Endodermal cell (in vitro differentiated cells): ENCODE measurements at regions not wholly inside any gene's neighbourhood (a gene's known extent, or its start where the extent isn't known, plus 50 kb on each side); places are given as distances from the start of the nearest gene placed in this dataset.

Experiments
- DNase-seq: peaks from one replicate; pipeline ENCODE4 v3.0.0-alpha.2; 2017
- H3K27ac ChIP-seq: 2 replicates; pipeline ENCODE4 v1.5.1; 2013; ENCODE audit warnings: mild to moderate bottlenecking, low read depth, low read length, moderate library complexity
- H3K27me3 ChIP-seq: 2 replicates; pipeline ENCODE4 v1.6.1; 2013; ENCODE audit warnings: mild to moderate bottlenecking, low read length, moderate library complexity; ENCODE audit not compliant: insufficient read depth, control insufficient read depth, poor library complexity, severe bottlenecking
- H3K36me3 ChIP-seq: 2 replicates; pipeline ENCODE4 v1.7.0; 2013; ENCODE audit warnings: mild to moderate bottlenecking, low read length, moderate library complexity; ENCODE audit not compliant: control insufficient read depth, insufficient read depth
- H3K4me1 ChIP-seq: one replicate; pipeline ENCODE4 v1.7.0; 2013; ENCODE audit warnings: low read length; ENCODE audit not compliant: control insufficient read depth, insufficient read depth
- H3K4me3 ChIP-seq: 2 replicates; pipeline ENCODE4 v1.5.1; 2013; ENCODE audit warnings: mild to moderate bottlenecking, low read length, moderate library complexity
- H3K9ac ChIP-seq: 2 replicates; pipeline ENCODE4 v1.6.1; 2013; ENCODE audit warnings: mild to moderate bottlenecking, low read length, moderate library complexity; ENCODE audit not compliant: poor library complexity, severe bottlenecking; ENCODE audit errors: extremely low read depth
- H3K9me3 ChIP-seq: 2 replicates; pipeline ENCODE4 v1.6.1; 2013; ENCODE audit warnings: mild to moderate bottlenecking, low read length, moderate library complexity; ENCODE audit not compliant: control insufficient read depth
- H3K27ac Mint-ChIP-seq: 2 replicates; pipeline ENCODE4 v1.8.0; 2020; ENCODE audit warnings: mixed read lengths
- H3K27me3 Mint-ChIP-seq: 2 replicates; pipeline ENCODE4 v1.8.0; 2021; ENCODE audit warnings: mild to moderate bottlenecking, mixed read lengths; ENCODE audit not compliant: insufficient read depth
- H3K36me3 Mint-ChIP-seq: 2 replicates; pipeline ENCODE4 v1.8.0; 2020; ENCODE audit warnings: low read depth, mixed read lengths
- H3K4me1 Mint-ChIP-seq: 2 replicates; pipeline ENCODE4 v1.8.0; 2020; ENCODE audit warnings: mixed read lengths
- H3K4me3 Mint-ChIP-seq: 2 replicates; pipeline ENCODE4 v1.8.0; 2020; ENCODE audit warnings: mild to moderate bottlenecking, moderate library complexity, mixed read lengths
- H3K9me3 Mint-ChIP-seq: 2 replicates; pipeline ENCODE4 v1.8.0; 2020; ENCODE audit warnings: mild to moderate bottlenecking, mixed read lengths
- WGBS, 2 experiments: methylation state at CpG; one replicate each; pipeline versions ENCODE4 v1.1.5 to v1.1.7; 2013; ENCODE audit warnings: missing lambda C conversion rate in 2 of 2, mixed read lengths in 1 of 2; ENCODE audit not compliant: insufficient coverage in 1 of 2, insufficient read length in 1 of 2; 5-methylcytosine and 5-hydroxymethylcytosine counted together
- TF ChIP-seq, protein P1 (sequence below): fragments of 200-600 bp; sonication (generic); conservative IDR thresholded peaks from 2 replicates; pipeline ENCODE4 v1.5.0; 2021; ENCODE audit warnings: antibody characterized with exemption, mild to moderate bottlenecking

DNA sequence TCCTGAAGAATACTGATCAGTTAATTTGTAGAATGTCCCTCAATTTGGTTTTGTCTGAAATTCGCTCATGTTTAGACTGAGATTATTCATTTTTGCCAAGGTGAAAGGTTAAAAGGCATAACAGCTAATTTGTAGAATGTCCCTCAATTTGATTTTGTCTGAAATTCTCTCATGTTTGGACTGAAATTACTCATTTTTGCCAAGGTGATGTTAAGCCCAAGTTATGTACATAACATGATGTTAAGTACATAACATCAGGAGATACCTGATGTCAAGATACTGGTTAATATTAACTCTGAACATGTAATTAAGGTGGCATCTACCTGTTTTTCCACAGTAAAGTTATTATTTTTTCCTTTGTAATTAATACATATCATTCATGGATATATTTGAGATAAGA lies 243.4 kb upstream of the PMFBP1 start:
- no peak overlapping the region for H3K9ac ChIP-seq
- H3K27me3 ChIP-seq, result no peaks in the 10 kb centered on the region
- H3K27ac ChIP-seq, result no peak overlapping the region
- no peaks in the 10 kb centered on the region for H3K27me3 Mint-ChIP-seq
- H3K4me3 Mint-ChIP-seq, result no peak overlapping the region
- WGBS, 2 experiments, result 100% methylated on average over 1 of the region's 1 CpG
- peaks cover 12% of the 10 kb centered on the region for H3K9me3 ChIP-seq
- H3K9me3 Mint-ChIP-seq, result peaks cover 18% of the 10 kb centered on the region
- peaks cover 3% of the 10 kb centered on the region for H3K4me1 Mint-ChIP-seq
- H3K4me3 ChIP-seq, result no peak overlapping the region
- no peak overlapping the region for H3K27ac Mint-ChIP-seq
- no peak for DNase-seq
- no peaks in the 10 kb centered on the region for H3K4me1 ChIP-seq
- TF ChIP-seq, protein P1, sequence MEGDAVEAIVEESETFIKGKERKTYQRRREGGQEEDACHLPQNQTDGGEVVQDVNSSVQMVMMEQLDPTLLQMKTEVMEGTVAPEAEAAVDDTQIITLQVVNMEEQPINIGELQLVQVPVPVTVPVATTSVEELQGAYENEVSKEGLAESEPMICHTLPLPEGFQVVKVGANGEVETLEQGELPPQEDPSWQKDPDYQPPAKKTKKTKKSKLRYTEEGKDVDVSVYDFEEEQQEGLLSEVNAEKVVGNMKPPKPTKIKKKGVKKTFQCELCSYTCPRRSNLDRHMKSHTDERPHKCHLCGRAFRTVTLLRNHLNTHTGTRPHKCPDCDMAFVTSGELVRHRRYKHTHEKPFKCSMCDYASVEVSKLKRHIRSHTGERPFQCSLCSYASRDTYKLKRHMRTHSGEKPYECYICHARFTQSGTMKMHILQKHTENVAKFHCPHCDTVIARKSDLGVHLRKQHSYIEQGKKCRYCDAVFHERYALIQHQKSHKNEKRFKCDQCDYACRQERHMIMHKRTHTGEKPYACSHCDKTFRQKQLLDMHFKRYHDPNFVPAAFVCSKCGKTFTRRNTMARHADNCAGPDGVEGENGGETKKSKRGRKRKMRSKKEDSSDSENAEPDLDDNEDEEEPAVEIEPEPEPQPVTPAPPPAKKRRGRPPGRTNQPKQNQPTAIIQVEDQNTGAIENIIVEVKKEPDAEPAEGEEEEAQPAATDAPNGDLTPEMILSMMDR, result no peak
- H3K36me3 Mint-ChIP-seq, result peaks cover 11% of the 10 kb centered on the region
- no peaks in the 10 kb centered on the region for H3K36me3 ChIP-seq

DNA sequence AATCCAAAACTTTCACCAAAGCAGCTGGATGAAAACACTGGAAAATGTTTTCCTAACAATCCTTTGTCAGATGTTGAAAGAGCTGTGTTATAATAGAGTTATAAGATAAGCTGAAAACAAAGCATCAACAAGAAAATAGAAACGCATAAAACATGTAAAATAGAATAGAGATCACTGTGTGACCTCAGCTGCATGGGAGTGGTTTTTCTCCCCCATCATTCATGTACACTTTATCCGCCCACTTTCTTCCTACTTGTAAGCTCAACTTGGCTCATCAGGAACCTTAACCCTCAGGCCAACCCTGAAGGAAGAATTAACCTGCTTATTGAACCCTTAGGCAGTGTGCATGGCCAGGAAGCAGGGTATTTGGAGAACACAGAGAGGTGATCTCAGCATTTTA lies 238.5 kb upstream of the PMFBP1 start:
- H3K27ac Mint-ChIP-seq, result no peak overlapping the region

DNA sequence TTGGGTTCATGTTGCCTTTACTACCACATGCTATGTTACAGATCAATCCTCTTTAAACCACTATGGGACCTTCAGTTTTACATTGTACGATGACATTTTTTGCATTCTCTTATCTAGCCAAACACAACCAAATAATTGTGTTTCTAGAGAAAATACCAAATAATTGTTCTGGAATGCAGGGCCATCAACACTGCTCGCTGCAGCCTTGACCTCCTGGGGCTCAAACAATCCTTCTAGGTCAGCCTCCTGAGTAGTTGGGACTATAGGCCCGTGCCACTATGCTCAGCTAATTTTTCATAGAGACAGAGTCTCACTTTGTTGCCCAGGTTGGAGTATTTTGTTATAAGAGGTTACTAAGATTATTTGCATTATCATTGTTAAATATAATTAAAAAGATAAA lies 237.5 kb upstream of the PMFBP1 start:
- H3K9me3 Mint-ChIP-seq, result peaks cover 22% of the 10 kb centered on the region

More for the DNA sequence above, 238.5 kb upstream of the PMFBP1 start:
- peaks cover 17% of the 10 kb centered on the region for H3K9me3 Mint-ChIP-seq
- DNase-seq, result no peak
- TF ChIP-seq, protein P1, result no peak
- no peaks in the 10 kb centered on the region for H3K27me3 ChIP-seq
- H3K4me1 Mint-ChIP-seq, result peaks cover 10% of the 10 kb centered on the region
- no peak overlapping the region for H3K27ac ChIP-seq
- no peak overlapping the region for H3K9ac ChIP-seq
- H3K4me3 Mint-ChIP-seq, result no peak overlapping the region
- peaks cover 13% of the 10 kb centered on the region for H3K36me3 Mint-ChIP-seq
- no peaks in the 10 kb centered on the region for H3K36me3 ChIP-seq
- peaks cover 21% of the 10 kb centered on the region for H3K9me3 ChIP-seq
- no peaks in the 10 kb centered on the region for H3K4me1 ChIP-seq
- WGBS, 2 experiments, result 84 to 88% methylated on average over 1 to 2 of the region's 2 CpGs
- H3K27me3 Mint-ChIP-seq, result no peaks in the 10 kb centered on the region
- no peak overlapping the region for H3K4me3 ChIP-seq

More for the DNA sequence above, 237.5 kb upstream of the PMFBP1 start:
- Histone ChIP-seq H3K9ac (no peak overlapping the region), H3K27me3 (no peaks in the 10 kb centered on the region), H3K9me3 (peaks cover 31% of the 10 kb centered on the region), H3K27ac (no peak overlapping the region), H3K4me1 (no peaks in the 10 kb centered on the region), H3K4me3 (no peak overlapping the region), H3K36me3 (no peaks in the 10 kb centered on the region)
- TF ChIP-seq, protein P1, result no peak
- H3K4me1 Mint-ChIP-seq, result peaks cover 10% of the 10 kb centered on the region
- H3K36me3 Mint-ChIP-seq, result peaks cover 10% of the 10 kb centered on the region
- no peak overlapping the region for H3K27ac Mint-ChIP-seq
- peak; percentile 57 for DNase-seq
- 33 to 76% methylated on average over 1 to 3 of the region's 3 CpGs for WGBS, 2 experiments
- no peak overlapping the region for H3K4me3 Mint-ChIP-seq
- H3K27me3 Mint-ChIP-seq, result no peaks in the 10 kb centered on the region
